Colon (tissue), 2 donors: ENCODE measurements at regions not wholly inside any gene's neighbourhood (a gene's known extent, or its start where the extent isn't known, plus 50 kb on each side); places are given as distances from the start of the nearest gene placed in this dataset.

Source experiments
- FAIRE-seq: peaks from 2 replicates; lab custom pipeline; 2012; peaks lifted over from hg19 to GRCh38; lab: Jason Lieb, UNC
- donor health status: control.
- donor health status: control.

DNA sequence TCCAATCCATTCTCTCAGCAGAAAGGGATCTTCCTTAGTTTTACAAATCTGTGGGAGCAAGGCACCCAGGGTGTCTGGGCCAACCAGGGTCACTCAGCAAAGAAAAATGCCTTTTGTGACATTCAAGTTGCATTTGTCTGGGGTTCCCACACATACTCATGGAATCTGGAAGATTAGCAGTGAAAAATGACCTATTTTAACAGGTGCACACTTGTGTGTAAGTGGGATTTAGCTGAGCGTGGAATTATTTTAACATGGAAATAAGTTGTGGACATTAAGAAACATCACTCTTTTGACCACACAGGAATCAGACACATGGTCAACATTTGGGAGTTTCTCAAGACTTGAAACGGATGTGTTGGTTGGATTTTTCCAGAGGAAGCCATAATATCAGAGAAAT is 234.9 kb downstream of the OPA1 start:
- no peak for FAIRE-seq

DNA sequence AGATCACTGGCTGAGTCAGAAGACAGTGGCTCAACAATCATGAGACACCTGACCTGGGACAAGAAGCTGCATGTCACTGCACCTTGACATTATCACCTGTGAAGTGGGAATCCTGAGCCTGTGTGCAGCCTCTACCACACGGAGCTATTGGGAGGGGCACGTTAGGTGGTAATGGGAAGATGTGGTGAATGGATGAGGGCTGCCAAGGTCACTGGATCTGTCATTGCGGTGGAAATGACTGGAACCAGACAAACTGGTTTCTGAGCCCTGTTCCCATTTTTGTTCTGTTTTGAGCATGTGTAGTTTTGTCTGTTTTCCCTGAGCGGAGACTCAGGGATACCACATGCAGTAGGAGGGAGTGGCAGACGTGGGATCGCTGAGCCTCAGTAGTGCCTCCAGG is 235.5 kb downstream of the OPA1 start:
- FAIRE-seq = no peak

DNA sequence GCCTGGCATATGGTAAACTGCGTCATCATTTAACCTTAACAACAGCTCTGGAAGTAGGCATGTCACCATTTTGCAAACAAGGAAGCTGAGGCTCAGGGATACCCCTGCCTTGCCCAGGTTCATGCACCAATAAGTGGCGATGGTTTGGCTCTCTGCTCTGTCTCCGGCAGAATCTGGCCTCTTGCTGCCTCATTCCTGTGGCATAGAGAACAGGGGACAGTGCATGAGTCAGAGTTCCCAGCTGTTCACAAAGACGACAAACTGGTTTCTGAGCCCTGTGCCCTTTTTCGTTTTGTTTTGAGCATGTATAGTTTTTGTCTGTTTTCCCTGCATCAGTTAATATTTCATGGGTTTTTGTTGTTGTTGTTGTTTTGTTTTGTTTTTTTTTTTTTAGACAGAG is 236.8 kb downstream of the OPA1 start:
- no peak for FAIRE-seq

DNA sequence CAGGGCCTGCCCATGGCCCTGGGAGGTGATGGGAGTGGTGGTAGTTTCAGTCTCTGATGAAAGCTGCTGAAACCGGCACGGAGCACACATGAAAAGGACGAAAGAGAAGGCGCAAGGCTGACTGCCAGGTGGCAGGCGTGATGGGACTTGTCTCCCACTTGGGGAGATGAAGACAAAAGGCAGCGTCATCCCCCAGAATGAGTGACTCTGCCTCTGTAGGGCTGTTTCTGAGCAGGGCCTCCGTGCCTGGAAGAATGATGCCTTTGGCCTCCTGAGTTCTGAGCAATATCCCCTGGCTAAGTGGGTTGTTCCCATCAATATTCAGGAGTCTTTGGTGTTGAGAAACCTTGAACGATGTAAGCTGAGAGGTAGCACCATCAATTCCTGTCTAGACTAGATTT is 237.8 kb downstream of the OPA1 start:
- FAIRE-seq = no peak

DNA sequence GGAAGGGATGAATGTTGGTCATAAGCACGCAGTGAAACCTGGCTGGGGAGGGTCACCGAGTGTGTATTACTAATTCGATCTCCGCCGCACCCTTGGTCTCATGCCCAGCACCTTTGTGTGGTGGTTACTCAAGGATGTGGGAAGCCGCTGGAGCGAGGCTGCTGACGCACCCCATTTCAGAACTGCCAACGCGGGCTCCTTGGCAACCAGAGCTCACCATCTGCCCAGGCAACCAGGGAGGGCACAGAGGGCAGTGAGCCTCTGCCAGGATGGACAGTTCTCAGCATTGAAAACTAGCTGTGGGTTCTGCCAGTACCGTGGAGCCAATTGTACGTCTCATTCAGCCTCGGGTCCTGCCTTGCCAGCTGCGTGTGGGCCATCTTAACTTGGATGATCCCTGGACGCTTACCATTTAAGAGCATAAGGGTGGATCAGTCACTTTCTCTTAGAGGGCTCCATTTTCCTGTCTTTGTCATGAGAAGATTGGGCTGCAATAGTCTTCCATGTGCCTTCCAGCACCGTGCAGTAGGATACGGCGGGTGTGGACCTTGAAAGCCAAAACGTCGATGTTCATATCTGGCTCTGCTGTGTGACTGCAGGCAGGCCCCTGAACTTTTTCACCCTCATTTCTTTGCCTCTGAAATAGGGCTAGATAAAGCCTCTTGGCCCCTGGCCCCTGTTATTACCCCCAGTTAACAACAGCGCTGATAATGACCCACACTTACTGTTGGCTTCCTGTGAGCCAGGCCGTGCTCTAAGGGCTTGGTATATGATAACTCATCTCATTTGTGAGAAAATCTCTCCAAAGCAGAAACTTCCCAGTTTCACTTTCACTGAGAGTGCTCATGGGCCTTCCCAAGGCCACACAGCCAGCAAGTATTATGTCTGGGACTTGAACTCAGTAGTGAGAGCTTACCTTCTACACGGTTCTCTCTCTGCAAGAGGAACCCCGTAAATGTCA is 238.8 kb downstream of the OPA1 start:
- FAIRE-seq = no peak

DNA sequence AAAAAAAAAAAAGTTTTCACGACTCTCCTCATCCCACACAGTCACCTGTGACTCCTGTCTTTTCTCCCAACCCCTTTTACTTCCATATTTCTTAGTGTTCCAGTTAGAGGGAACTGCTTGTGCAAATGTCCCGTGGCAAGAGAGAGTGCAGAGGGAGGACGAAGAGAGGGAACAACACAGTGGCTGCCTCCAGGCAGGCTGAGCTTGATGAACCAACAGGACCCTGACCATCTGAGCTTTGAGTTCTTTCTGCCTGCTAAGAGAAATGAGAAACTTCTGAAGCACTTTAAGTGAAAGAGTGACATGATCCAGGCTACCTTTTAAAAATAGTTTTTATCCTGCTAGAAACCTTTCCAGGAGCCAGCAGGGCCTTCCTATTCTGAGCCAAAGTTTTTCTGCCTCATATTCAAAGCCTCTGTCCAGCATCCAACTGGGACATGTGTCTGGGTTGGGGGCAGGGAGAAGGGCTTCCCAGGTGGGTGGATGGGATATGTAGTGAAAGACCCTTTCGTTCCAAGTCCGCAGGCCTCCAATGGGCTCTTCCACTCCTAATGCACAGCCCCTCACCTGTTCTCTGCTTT is 239.9 kb downstream of the OPA1 start:
- FAIRE-seq = no peak

DNA sequence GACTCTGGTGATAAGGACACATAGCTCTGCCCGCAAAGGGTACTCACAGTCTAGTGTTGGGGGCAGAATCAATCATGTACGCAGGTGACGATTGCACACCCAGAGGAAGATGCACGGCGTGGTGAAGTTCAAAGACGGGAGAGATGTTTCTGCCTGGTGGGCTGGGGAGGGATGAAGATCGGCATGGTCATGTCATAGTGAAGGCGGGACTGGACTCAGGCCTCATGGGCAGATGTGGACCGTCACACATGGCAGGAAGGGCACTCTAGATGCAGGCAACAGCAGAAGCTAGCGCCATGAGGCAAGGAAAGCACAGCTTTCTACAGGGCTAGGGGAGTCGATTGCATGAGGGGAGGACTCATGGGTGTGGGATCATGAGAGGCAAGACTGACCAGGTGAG is 240.6 kb downstream of the OPA1 start:
- FAIRE-seq = no peak

DNA sequence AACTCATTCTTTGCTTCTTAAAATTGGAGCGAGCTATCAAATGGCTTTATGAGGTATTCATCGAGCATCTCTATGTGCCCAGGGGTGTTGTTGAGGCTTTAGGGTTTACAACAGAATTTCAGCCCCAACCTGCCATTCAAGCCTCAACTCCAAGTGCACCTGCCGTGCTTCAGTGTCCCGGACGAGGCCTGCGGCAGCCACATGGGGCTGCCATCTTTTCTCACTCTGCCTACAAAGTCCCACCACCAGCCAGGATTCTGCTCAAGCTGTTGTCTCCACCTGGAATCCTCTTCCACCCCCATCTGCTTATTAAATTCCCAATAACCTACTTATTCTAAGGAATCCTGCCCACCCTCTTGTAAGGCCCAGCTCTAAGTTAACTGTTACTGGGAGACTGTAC is 242.4 kb downstream of the OPA1 start:
- FAIRE-seq = no peak

DNA sequence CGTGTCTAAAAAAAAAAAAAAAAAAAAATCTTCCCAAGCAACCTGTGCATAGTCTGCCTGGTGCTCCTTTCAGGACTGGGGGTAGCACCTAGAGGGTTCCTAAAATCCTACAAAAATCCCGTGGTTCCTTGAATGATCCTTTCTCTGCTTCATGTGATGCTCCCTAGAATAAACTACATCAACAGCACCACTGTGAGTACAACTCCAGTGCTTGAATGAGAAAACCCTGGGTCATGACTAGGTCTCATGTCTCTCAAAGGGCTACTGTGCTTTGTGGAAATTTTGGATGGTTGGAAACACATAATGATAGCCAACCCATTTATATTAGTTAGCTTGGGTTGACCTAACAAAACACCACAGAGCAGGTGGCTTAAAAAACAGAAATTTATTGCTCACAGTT is 243.5 kb downstream of the OPA1 start:
- FAIRE-seq = no peak

DNA sequence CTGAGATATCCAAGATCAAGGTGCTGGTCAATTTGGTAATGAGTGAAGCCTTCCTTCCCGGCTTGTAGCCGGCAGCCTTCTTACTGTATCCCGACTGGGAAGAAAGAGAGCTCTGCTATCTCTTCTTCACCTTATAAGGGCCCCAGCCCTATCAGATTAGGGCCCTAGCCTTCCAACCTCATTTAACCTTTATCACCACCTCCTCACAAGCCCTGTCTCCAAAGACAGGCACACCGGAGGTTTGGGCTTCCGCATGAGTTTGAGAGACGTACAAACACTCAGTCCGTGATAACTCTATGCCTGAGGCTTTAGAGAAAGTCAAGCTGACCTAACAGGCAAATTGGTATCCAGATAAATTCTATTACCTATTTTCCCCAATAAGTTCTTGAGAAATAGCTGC is 243.9 kb downstream of the OPA1 start:
- FAIRE-seq = no peak

DNA sequence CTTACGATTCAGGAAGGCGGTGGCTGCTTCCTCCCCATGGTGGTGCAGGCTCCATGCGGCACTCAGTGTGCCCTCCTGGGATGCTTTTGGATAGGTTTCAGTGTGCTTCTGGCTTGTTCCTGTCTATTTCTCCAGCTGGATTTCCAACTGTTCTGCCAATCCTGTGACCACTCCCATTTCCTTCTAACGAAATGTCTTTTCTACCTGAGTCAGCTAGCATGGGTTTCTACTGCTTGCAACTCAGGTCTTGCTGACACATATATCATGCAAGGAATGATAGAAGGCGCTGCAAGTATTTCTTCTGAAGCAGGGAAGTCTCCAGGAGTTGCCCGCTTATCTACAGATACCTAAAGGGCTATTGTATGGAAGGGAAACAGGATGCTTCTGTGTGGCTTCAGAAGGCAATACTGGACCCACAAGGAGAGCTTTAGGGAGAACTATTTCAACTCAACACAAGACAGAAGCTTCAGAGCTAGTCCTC is 244.4 kb downstream of the OPA1 start:
- FAIRE-seq = no peak

DNA sequence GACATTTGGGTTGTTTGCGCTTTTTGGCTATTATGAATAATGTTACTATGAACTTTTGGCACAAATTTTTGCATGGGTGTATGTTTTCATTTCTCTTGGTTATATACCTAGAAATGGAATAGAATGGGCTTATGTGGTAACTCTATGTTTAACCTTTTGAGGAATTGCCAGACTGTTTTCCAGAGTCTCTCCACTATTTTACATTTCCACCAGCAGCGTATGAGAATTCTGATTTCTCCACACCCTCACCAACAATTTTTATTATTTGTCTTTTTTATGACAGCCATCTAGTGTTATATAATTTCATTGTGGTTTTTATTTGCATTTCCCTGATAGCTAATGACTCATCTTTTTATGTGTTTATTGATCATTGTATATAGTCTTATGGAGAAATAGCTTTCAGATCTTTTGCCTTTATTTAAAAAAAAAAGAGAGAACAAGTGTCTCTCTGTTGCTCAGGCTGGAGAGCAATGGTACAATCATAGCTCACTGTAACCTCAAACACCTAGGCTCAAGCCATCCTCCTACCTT is 247.2 kb downstream of the OPA1 start:
- FAIRE-seq = peak; percentile 60

DNA sequence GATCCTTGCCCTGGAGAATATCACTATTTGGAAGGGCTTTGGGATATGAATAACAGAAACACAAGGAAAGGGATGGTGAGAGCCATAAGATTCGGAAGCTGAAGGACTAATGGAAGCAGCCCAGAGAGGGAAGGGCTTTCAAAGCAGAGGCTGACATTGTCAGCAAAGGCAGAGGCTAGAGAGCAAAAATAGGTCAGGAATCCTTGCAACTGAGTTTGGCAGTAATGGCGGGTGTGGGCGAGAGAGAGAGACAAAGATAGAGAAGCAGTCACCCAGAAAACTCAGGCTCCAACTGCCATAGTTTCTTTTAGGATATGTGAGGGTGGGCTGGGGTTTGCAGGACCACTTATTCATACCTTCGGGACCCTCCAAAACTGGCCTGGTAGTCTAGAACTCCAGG is 248.6 kb downstream of the OPA1 start:
- FAIRE-seq = no peak

DNA sequence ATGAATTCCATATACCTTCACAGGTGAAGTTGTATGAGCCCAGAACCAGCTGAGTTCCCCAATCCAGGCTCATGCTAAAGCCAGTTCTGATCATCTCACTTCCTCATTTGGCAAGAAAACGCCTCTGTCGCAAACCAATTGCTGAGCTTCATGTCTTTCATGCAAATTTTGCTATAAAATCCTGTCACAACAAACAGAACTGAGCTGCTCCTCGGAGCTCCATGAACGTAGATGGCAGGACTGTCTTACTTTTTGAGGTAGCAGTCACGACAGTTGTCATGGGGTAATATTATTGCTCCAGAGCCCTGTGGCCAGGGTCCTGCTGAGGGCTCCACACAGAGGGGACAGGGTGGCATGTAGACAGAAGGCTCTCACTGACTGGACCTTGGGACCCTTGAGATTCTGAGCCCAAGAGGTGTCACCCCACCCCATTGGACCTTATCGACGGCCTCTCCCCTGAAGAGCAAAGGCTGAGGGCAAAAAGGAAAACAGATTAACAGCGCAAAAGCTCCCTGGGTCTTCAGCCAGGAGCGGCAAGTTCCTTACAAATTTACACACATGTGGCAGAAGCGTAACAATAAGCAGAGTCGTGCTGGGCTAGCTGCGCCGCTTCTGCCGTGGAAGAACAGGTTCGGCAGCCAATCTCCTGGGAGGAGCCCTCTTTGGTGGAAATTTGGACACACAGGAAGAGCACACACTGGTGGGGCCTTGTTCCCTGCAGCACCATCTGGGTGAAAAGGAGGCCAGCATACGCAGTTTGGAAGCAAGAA is 249.2 kb downstream of the OPA1 start:
- no peak for FAIRE-seq

DNA sequence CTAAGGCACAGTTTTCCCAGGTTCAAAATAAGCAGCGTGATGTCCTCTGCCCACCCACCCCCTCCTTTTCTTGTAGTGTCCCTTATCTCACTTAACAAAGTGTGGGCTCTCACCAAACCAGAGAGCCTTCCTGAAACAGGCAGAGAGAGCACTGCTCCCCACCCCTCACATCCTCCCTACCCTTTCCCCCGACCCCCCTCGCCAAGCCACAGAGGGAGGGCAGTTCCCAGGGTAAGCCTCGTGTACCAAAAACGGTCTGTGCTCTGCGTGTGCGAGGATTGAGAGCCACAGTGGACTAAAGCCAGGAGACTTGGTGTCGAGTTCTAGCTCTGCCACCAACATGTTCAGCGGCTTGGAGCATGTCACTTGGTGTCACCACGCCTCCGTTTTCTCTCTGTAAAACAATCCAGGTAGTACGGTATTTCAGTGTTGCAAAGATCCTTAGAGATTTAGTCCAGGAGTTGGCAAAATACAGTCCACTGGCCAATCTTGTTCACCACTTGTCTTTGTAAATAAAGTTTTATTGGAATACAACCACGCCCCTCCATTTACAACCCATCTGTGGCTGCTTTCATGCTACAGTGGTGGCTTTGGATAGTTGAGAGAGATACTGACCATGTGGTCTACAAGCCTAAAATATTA is 249.9 kb downstream of the OPA1 start:
- FAIRE-seq = no peak

DNA sequence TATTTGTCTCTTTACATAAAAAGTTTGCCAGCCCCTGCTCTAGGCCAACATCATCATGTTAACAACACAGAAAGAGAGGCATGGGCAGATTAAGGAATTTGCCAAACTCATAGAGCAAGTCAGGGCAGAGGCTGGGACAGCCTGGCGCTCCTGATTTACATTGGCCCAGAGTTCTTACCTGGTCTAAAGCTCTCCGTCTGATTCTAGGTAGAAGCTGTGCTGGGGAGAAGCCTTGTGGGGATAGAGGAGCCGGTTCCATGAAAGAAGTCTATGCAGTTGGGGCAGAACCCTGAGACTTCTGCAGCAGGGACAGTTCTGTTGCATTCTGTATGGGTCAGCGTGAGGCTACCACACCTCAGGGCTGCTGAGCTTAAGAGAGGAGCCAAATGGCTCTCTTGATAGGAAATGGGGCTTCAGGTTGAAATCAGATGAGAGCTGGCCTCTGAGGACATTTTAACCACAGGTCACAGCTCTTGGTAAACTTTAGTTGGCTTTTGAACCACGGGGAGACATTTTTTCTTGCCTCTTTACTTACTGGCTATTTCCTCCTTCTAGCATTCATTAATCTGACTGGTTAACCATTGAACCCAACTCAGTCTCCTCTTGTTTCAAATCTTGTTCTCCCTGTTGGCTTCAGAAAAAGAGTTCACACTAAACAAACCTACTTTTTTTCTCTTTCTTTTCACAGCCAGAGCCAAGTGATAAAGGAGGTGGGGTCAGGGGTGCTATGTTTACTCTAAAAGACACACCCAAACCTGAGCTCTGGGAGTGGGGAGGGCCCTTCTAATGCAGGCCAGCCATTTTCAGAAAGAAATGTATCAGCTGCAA is 250.7 kb downstream of the OPA1 start:
- no peak for FAIRE-seq

DNA sequence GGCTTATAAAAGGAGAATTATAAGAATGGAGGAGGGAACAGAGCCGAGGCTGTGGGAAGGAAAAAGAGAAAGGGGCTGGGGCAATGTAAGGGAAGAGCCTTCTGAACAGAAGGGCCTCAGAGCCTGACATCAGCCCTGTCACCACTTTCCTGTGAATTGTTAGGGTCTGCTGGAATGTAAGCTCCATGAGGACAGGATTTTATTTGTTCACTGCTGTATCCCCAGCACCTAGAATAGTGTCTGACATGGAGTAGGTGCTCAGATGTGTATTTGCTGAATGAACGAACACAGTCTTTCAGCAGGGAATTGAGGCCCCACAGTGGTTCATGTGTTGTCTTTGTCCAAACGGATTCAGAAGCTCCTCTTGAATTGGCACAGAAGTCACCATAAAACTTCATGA is 251.5 kb downstream of the OPA1 start:
- FAIRE-seq = no peak

DNA sequence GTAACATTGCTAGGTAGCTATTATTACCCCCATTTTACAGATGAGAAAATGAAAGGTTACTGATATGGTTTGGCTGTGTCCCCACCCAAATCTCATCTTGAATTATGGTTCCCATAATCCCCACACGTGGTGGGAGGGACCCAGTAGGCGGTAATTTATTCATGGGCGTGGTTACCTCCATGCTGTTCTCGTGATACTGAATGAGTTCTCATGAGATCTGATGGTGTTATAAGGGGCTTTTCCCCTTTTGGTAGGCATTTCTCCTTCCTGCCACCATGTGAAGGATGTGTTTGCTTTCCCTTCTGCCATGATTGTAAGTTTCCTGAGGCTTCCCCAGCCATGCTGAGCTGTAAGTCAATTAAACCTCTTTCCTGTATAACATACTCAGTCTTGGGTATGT is 252.1 kb downstream of the OPA1 start:
- no peak for FAIRE-seq

DNA sequence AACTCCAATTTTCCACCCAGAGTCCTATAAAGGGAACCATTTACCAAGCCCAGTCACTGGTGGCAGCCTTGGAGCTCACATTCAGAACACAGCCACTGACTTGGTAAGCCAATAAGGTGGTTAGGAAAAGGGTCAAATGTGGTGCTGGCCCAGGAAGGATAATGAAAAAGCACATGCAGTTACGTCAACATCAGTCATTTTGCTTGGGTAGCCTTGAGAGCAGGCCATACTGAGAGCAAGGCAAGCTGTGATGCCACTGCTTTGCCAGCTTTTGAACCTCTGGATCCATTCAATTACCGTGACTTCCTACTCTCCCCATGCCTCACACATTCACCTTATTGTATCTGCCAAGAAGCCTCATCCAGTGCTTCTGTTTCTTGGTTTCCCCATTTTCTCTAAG is 253.6 kb downstream of the OPA1 start:
- no peak for FAIRE-seq

DNA sequence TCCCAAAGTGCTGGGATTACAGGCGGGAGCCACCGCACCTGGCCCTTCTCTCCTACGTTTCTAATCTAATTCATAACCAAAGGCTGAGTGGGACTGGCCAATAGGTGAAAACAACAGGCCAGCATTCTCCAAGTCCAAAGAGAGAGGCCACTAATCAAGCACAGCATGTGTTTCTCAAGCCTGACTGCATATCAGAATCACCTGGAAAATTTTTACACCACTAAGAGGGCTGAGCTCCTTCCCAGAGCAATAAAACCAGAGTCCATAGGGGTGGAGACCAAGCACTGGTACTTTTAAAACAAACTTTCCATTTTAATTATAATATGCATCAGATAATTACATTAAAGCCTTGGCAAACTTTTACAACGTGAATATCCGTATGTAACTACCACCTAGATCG is 254.4 kb downstream of the OPA1 start:
- no peak for FAIRE-seq

DNA sequence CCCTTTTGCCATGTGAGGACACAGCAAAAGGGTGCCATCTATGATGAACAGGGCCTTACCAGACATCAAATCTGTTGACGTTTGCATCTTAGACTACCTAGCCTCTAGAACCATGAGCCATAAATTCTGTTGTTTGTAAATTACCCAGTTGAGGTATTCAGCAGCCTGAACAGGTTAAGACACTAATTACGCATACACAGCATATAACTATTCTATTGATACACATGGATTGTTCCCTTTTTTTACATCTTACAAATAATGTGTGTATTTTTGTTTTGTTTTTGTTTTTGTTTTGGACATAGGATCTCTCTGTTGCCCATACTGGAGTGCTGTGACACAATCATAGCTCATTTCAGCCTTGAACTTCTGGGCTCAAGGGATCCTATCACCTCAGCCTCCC is 255.5 kb downstream of the OPA1 start:
- FAIRE-seq = no peak
